SU-DHL-6 (cell line): ENCODE measurements at regions not wholly inside any gene's neighbourhood (a gene's known extent, or its start where the extent isn't known, plus 50 kb on each side); places are given as distances from the start of the nearest gene placed in this dataset.

Experiments used
- H2AFZ ChIP-seq: fragments of 200-600 bp; sonication (generic); 2 replicates; pipeline ENCODE4 v1.6.1; 2014; ENCODE audit warnings: low read depth, mild to moderate bottlenecking, moderate library complexity, mixed read lengths, antibody characterized with exemption, low read length; ENCODE audit not compliant: severe bottlenecking
- H3F3A ChIP-seq: fragments of 200-600 bp; shearing (Covaris generic); 2 replicates; pipeline ENCODE4 v1.6.0; 2016; ENCODE audit warnings: antibody characterized with exemption, mild to moderate bottlenecking; ENCODE audit not compliant: insufficient read depth
- H3K27ac ChIP-seq: fragments of 200-600 bp; sonication (generic); 2 replicates; pipeline ENCODE4 v1.5.1; 2016; ENCODE audit warnings: low read depth, mild to moderate bottlenecking, low read length, moderate library complexity, mixed read lengths
- H3K27me3 ChIP-seq: fragments of 200-600 bp; sonication (generic), shearing (Covaris generic); 2 replicates; pipeline ENCODE4 v1.6.0; 2014; ENCODE audit warnings: mild to moderate bottlenecking, low read length
- H3K36me3 ChIP-seq: fragments of 200-600 bp; sonication (generic); 2 replicates; pipeline ENCODE4 v1.6.1; 2014; ENCODE audit warnings: mild to moderate bottlenecking, low read length, mixed read lengths
- H3K4me2 ChIP-seq: fragments of 300-600, 200-600 bp; shearing (Covaris generic), sonication (generic); 2 replicates; pipeline ENCODE4 v1.6.0; 2014; ENCODE audit warnings: low read length, low read depth, mild to moderate bottlenecking; ENCODE audit not compliant: poor library complexity, severe bottlenecking
- H3K4me3 ChIP-seq: fragments of 200-600 bp; sonication (generic); 2 replicates; pipeline ENCODE4 v1.5.1; 2014; ENCODE audit warnings: antibody characterized with exemption, low read length, mild to moderate bottlenecking, mixed read lengths; ENCODE audit not compliant: insufficient read depth, poor library complexity, severe bottlenecking
- H3K79me2 ChIP-seq: fragments of 200-600 bp; sonication (generic); 2 replicates; pipeline ENCODE4 v1.6.1; 2014; ENCODE audit warnings: mild to moderate bottlenecking, low read length, moderate library complexity; ENCODE audit not compliant: insufficient read depth
- H3K9ac ChIP-seq: fragments of 200-600 bp; sonication (generic); 2 replicates; pipeline ENCODE4 v1.7.0; 2014; ENCODE audit warnings: mild to moderate bottlenecking, low read length
- H3K9me2 ChIP-seq: fragments of 200-600 bp; sonication (generic); replicated peaks from 2 replicates; pipeline ENCODE4 v1.6.1; 2014; ENCODE audit warnings: low read length; ENCODE audit not compliant: insufficient read depth
- H3K9me3 ChIP-seq: fragments of 200-600 bp; sonication (generic); 2 replicates; pipeline ENCODE4 v1.6.1; 2014; ENCODE audit warnings: low read length, mixed read lengths; ENCODE audit not compliant: insufficient read depth
- H4K20me1 ChIP-seq: fragments of 200-600 bp; sonication (generic); 2 replicates; pipeline ENCODE4 v1.6.1; 2014; ENCODE audit warnings: low read depth, mild to moderate bottlenecking, antibody characterized with exemption, low read length, moderate library complexity, mixed read lengths
- CTCF ChIP-seq: fragments of 200-600 bp; sonication (generic); IDR thresholded peaks from one replicate; pipeline ENCODE4 v1.5.1; 2017; ENCODE audit warnings: antibody characterized with exemption, mild to moderate bottlenecking, low read length, moderate library complexity; ENCODE audit not compliant: insufficient read depth, poor library complexity, severe bottlenecking
- EZH2phosphoT487 ChIP-seq: fragments of 200-600 bp; sonication (generic), shearing (Covaris generic); conservative IDR thresholded peaks from 2 replicates; pipeline ENCODE4 v1.6.1; 2018; ENCODE audit warnings: mild to moderate bottlenecking, antibody characterized with exemption, low read length, moderate library complexity, mixed read lengths

GRCh38 chr4:155526452-155527169 lies 140.0 kb upstream of the GUCY1A1 start:
- Histone ChIP-seq H3K9me2 (no peaks in the 10 kb centered on the region), H2AFZ (no peak overlapping the region), H3K9ac (no peak overlapping the region), H3K9me3 (no peaks in the 10 kb centered on the region), H3K27ac (no peak overlapping the region), H4K20me1 (no peaks in the 10 kb centered on the region), H3F3A (no peaks in the 10 kb centered on the region), H3K4me2 (no peak overlapping the region), H3K36me3 (no peaks in the 10 kb centered on the region), H3K4me3 (no peak overlapping the region), H3K27me3 (no peaks in the 10 kb centered on the region), H3K79me2 (no peaks in the 10 kb centered on the region)
- TF ChIP-seq CTCF (no peak), EZH2phosphoT487 (no peak)

DNA sequence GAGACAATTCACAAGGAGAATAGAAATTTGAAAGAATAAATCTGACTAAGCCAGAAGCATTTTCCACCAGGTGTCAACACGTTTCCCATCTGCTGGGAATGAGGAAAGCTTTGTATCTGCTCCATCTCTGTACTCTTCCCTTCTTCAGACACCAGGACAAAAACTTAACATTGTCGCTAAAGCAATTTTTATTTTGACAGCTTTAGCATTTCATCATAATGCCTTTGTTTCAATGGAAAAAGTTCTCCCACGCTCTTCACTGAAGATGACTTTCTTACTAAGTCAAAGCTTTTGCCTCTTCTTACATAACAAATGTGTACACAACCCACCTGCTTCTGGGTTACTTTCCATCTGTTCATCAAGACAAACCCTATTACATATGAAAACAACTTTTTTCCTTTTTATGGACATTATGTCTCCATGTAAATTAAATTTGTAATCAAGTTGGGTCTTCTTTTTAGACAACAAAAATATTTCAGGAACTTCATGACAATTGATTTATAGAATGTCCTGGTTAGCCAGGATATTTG lies 141.7 kb upstream of the GUCY1A1 start:
- Histone ChIP-seq H3K79me2 (no peaks in the 10 kb centered on the region), H3F3A (no peaks in the 10 kb centered on the region), H2AFZ (no peak overlapping the region)

GRCh38 chr4:155523358-155523757 lies 143.3 kb upstream of the GUCY1A1 start:
- Histone ChIP-seq H2AFZ (no peak overlapping the region), H4K20me1 (no peaks in the 10 kb centered on the region), H3K9me2 (no peaks in the 10 kb centered on the region), H3K9me3 (no peaks in the 10 kb centered on the region), H3K4me3 (no peak overlapping the region), H3F3A (no peaks in the 10 kb centered on the region), H3K36me3 (no peaks in the 10 kb centered on the region), H3K79me2 (no peaks in the 10 kb centered on the region), H3K4me2 (no peak overlapping the region), H3K9ac (no peak overlapping the region), H3K27ac (no peak overlapping the region), H3K27me3 (no peaks in the 10 kb centered on the region)
- no peak for TF ChIP-seq CTCF

More for the DNA sequence above, 141.7 kb upstream of the GUCY1A1 start:
- H3K4me3 ChIP-seq = no peak overlapping the region
- H3K27me3 ChIP-seq = no peaks in the 10 kb centered on the region
- TF ChIP-seq CTCF (no peak), EZH2phosphoT487 (no peak)
- no peak overlapping the region for H3K4me2 ChIP-seq
- H3K9ac ChIP-seq = no peak overlapping the region
- no peaks in the 10 kb centered on the region for H3K9me2 ChIP-seq
- H3K9me3 ChIP-seq = no peaks in the 10 kb centered on the region
- no peaks in the 10 kb centered on the region for H4K20me1 ChIP-seq
- no peak overlapping the region for H3K27ac ChIP-seq
- H3K36me3 ChIP-seq = no peaks in the 10 kb centered on the region
